Upper lobe of right lung (tissue), 1 donor: ENCODE measurements at regions not wholly inside any gene's neighbourhood (a gene's known extent, or its start where the extent isn't known, plus 50 kb on each side); places are given as distances from the start of the nearest gene placed in this dataset.

Source experiments
- ATAC-seq: fragments of 200-7000 bp; cut with Tn5 transposase; one replicate; pipeline ENCODE4 v1.9.1; 2020; ENCODE audit warnings: mild to moderate bottlenecking, moderate library complexity
- DNase-seq: peaks from one replicate; pipeline ENCODE4 v3.0.0-alpha.2; 2020
- H3K27ac ChIP-seq: fragments of 200-600 bp; one replicate; pipeline ENCODE4 v1.8.0; 2022
- H3K27me3 ChIP-seq: fragments of 200-600 bp; one replicate; pipeline ENCODE4 v1.8.0; 2022; ENCODE audit warnings: mild to moderate bottlenecking
- H3K36me3 ChIP-seq: fragments of 200-600 bp; one replicate; pipeline ENCODE4 v1.8.0; 2022
- H3K4me1 ChIP-seq: fragments of 200-600 bp; one replicate; pipeline ENCODE4 v1.8.0; 2022
- H3K4me3 ChIP-seq: fragments of 200-600 bp; one replicate; pipeline ENCODE4 v1.8.0; 2022; ENCODE audit warnings: mild to moderate bottlenecking
- H3K9me3 ChIP-seq: fragments of 200-600 bp; one replicate; pipeline ENCODE4 v1.8.0; 2022
- intact Hi-C: fragments of 100-400 bp; cut with DNase I; formaldehyde crosslinking; loops from one replicate; pipeline ENCODE4 v1.11.0; 2022
- TF ChIP-seq, protein P1 (sequence below): fragments of 200-600 bp; IDR thresholded peaks from one replicate; pipeline ENCODE4 v1.8.0; 2022; ENCODE audit warnings: antibody characterized with exemption
- donor health status: DM: no; HTN: yes; CAD: no; lungs with severe emphysema.

DNA sequence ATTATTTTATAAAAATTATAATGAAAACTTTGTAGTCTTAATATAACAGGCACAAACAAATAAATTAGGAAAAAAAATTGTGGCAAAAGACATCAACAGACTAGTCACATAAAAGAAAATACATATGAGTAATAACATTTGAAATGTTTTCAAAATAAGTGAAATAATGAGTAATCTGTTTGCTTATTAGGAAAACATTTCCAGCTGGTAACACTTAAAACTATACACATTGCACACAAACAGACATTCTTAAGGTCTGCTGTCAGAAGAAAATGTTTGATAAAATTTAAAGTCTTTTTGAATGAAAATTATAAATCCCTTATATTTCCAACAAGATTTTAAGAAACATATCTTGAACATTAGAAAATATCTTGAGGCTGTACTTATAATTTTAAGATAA, 1326.3 kb upstream of the CADM2 start:
- no peak for DNase-seq
- Histone ChIP-seq H3K27me3 (no peaks in the 10 kb centered on the region), H3K4me1 (no peaks in the 10 kb centered on the region), H3K4me3 (no peak overlapping the region), H3K27ac (no peak overlapping the region), H3K9me3 (no peaks in the 10 kb centered on the region), H3K36me3 (no peaks in the 10 kb centered on the region)
- no peak for ATAC-seq
- TF ChIP-seq, protein P1, sequence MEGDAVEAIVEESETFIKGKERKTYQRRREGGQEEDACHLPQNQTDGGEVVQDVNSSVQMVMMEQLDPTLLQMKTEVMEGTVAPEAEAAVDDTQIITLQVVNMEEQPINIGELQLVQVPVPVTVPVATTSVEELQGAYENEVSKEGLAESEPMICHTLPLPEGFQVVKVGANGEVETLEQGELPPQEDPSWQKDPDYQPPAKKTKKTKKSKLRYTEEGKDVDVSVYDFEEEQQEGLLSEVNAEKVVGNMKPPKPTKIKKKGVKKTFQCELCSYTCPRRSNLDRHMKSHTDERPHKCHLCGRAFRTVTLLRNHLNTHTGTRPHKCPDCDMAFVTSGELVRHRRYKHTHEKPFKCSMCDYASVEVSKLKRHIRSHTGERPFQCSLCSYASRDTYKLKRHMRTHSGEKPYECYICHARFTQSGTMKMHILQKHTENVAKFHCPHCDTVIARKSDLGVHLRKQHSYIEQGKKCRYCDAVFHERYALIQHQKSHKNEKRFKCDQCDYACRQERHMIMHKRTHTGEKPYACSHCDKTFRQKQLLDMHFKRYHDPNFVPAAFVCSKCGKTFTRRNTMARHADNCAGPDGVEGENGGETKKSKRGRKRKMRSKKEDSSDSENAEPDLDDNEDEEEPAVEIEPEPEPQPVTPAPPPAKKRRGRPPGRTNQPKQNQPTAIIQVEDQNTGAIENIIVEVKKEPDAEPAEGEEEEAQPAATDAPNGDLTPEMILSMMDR = no peak
- intact Hi-C loops = no loop called here

DNA sequence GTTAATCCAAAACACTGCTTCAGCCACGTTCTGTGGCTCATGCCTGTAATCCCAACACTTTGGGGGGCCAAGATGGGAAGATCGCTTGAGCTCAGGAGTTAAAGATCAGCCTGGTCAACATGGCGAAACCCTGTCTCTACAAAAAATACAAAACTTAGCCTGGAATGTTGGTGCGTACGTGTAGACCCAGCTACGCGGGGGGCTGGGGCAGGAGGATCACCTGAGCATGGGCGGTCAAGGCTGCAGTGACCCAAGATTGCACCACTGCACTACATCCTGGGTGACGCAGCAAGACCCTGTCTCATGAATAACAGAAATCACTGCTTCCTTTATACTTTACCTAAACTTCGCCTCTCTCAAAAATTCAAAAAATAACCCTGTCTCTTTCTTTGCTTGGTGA, 1325.0 kb upstream of the CADM2 start:
- no peak for DNase-seq

DNA sequence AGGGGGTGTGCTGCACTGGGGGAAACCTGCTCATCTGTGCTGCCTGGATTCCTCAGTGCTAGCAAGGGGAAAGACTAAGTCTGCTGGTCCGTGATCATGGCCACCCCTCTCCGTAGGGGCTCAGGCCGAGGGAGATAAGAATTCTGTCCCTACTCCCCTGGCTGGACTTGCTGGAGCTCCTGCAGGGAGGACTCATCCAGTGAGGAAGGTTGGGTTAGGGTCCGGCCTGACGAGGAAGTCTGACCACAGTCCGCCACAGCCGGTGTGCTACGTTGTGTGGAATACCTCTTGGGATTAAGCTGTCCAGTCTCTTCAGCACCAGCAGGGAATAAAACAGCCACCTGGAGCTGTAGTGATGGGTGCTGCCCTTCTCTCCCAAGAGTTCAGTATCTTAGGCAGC, 1309.1 kb upstream of the CADM2 start:
- DNase-seq (peak; percentile 51), ATAC-seq (peak; percentile 32)
- no peaks in the 10 kb centered on the region for H3K27me3 ChIP-seq
- no peaks in the 10 kb centered on the region for H3K9me3 ChIP-seq
- H3K4me1 ChIP-seq = no peaks in the 10 kb centered on the region
- no peaks in the 10 kb centered on the region for H3K36me3 ChIP-seq
- TF ChIP-seq, protein P1 = no peak
- no peak overlapping the region for H3K4me3 ChIP-seq
- intact Hi-C loops = no loop called here
- no peak overlapping the region for H3K27ac ChIP-seq

More for the DNA sequence above, 1325.0 kb upstream of the CADM2 start:
- H3K27me3 ChIP-seq = no peaks in the 10 kb centered on the region
- no peaks in the 10 kb centered on the region for H3K36me3 ChIP-seq
- ATAC-seq = no peak
- no peak overlapping the region for H3K27ac ChIP-seq
- no peak overlapping the region for H3K4me3 ChIP-seq
- TF ChIP-seq, protein P1 = no peak
- no peaks in the 10 kb centered on the region for H3K4me1 ChIP-seq
- H3K9me3 ChIP-seq = no peaks in the 10 kb centered on the region
- intact Hi-C loops = no loop called here

DNA sequence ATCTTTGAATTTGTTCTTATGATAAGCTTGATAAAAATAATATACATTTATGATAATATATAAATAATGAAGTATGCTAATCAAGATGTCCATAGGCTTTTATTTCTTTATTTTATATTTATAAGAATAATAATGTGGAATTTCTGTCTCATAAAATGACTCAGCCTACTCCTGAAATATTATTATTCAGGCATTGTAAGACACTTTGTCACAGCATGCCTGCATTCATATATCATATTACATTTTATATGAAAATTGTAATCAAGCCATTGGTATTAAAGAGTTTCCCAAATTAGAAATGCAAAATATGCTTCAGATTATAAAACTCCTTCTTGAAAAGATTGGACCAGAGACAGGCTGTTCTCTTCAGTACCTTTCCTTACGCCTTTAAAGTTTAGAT, 1303.7 kb upstream of the CADM2 start:
- H3K27ac ChIP-seq = no peak overlapping the region
- no peaks in the 10 kb centered on the region for H3K4me1 ChIP-seq
- no peak for ATAC-seq
- H3K36me3 ChIP-seq = no peaks in the 10 kb centered on the region
- TF ChIP-seq, protein P1 = no peak
- no peak overlapping the region for H3K4me3 ChIP-seq
- H3K9me3 ChIP-seq = no peaks in the 10 kb centered on the region
- no peak for DNase-seq
- intact Hi-C loops = no loop called here
- no peaks in the 10 kb centered on the region for H3K27me3 ChIP-seq

DNA sequence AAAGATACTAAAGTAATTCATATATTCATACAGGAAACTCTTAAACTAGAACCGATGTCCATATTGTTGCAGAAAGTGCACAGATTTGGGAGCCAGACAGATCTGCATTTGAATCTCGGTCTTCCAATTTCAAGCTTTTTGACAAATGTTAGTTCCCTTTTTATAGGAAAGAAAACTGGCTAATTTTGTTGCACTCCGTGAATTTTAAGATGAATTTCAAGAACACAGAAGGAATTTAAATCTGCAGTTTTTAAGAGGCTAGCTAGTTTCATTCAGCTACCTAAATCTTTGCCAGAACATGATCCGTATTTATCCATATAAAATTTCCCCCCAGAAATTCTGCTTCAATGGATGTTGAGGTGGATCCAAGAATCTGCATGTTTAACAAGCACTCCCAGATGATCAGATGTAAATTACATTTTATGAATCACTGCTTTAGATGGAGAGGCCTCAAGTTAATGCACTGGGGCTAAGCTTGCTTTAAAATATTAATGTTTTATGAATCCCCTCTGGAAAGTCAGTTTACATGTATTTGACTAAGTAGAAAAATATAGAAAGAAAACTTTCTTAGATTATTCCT, 1296.3 kb upstream of the CADM2 start:
- no peaks in the 10 kb centered on the region for H3K27me3 ChIP-seq
- no peak overlapping the region for H3K4me3 ChIP-seq
- H3K9me3 ChIP-seq = no peaks in the 10 kb centered on the region
- TF ChIP-seq, protein P1 = no peak
- H3K4me1 ChIP-seq = no peaks in the 10 kb centered on the region
- ATAC-seq = no peak
- intact Hi-C loops = no loop called here
- no peak overlapping the region for H3K27ac ChIP-seq
- no peaks in the 10 kb centered on the region for H3K36me3 ChIP-seq
- no peak for DNase-seq

DNA sequence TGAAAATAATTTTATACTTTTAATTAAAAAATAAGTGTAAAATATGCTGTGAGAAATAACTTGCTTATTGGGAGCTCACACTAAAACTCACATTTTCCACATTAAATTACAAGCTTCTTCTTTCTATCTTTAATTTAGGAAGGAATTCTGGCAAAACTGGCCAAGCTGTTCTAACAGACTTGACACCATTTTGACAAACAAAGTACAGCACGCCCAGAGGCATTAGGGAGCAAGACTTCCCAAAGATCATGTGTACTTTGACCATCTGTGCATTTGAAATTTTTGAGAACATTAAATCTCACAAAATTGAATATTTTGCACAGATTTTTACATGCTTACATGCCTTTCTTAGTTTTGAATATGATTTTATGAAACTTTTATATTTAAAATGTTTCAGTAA, 1288.4 kb upstream of the CADM2 start:
- no peaks in the 10 kb centered on the region for H3K27me3 ChIP-seq
- ATAC-seq = no peak
- H3K4me1 ChIP-seq = no peaks in the 10 kb centered on the region
- H3K27ac ChIP-seq = no peak overlapping the region
- intact Hi-C loops = no loop called here
- no peak for DNase-seq
- no peaks in the 10 kb centered on the region for H3K9me3 ChIP-seq
- TF ChIP-seq, protein P1 = no peak
- no peaks in the 10 kb centered on the region for H3K36me3 ChIP-seq
- H3K4me3 ChIP-seq = no peak overlapping the region
